Peyer's patch (tissue), 4 donors: ENCODE measurements at regions not wholly inside any gene's neighbourhood (a gene's known extent, or its start where the extent isn't known, plus 50 kb on each side); places are given as distances from the start of the nearest gene placed in this dataset.

Experiments
- DNase-seq, 3 donors: peaks; one replicate each; pipeline ENCODE4 v3.0.0-alpha.2; 2017 to 2019
- H3K27ac ChIP-seq, 4 donors: fragments of 200-600 bp; sonication (generic); one replicate each; pipeline ENCODE4 v1.5.1; 2016 to 2019
- H3K27me3 ChIP-seq, 2 donors: fragments of 200-600 bp; sonication (generic); one replicate each; pipeline ENCODE4 v1.5.1; 2019
- H3K36me3 ChIP-seq, 3 donors: fragments of 200-600 bp; sonication (generic); one replicate each; pipeline ENCODE4 v1.5.1; 2016 to 2019
- H3K4me1 ChIP-seq, 4 donors: fragments of 200-600 bp; sonication (generic); one replicate each; pipeline ENCODE4 v1.5.1; 2016 to 2019
- H3K4me3 ChIP-seq, 4 donors: fragments of 200-600 bp; sonication (generic); 1 replicate in 3 of 4; 2 replicates in 1 of 4; pipeline ENCODE4 v1.5.1; 2016 to 2019; ENCODE audit warnings: mild to moderate bottlenecking in 1 of 4
- H3K9me3 ChIP-seq, 4 donors: fragments of 200-600 bp; sonication (generic); one replicate each; pipeline ENCODE4 v1.5.1; 2016 to 2019; ENCODE audit warnings: mild to moderate bottlenecking in 1 of 4
- CTCF ChIP-seq, 6 experiments: fragments of 450-650 bp in 4 of 6; fragments of 200-600 bp in 2 of 6; sonication (generic) in 1 of 6; IDR thresholded peaks; one replicate each; pipeline ENCODE4 v1.5.1; 2017 to 2019; ENCODE audit warnings: antibody characterized with exemption in 6 of 6, mild to moderate bottlenecking in 3 of 6, moderate library complexity in 1 of 6
- POLR2A ChIP-seq, 2 donors: fragments of 450-650 bp; IDR thresholded peaks; one replicate each; pipeline ENCODE4 v1.5.1; 2017; ENCODE audit warnings: antibody characterized with exemption in 2 of 2, mild to moderate bottlenecking in 2 of 2, moderate library complexity in 2 of 2

GRCh38 chr20:53891306-53891894 is 179.0 kb downstream of the BCAS1 start:
- no peak overlapping the region for H3K4me3 ChIP-seq
- DNase-seq, result no peak
- H3K9me3 ChIP-seq, result no peaks in the 10 kb centered on the region
- no peak overlapping the region for H3K27ac ChIP-seq
- no peaks in the 10 kb centered on the region for H3K36me3 ChIP-seq
- TF ChIP-seq POLR2A (IDR thresholded peaks at IDR 0.05), result no peak
- TF ChIP-seq CTCF (IDR thresholded peaks at IDR 0.05), result no peak
- no peaks in the 10 kb centered on the region for H3K4me1 ChIP-seq
- H3K27me3 ChIP-seq, result no peaks in the 10 kb centered on the region

DNA sequence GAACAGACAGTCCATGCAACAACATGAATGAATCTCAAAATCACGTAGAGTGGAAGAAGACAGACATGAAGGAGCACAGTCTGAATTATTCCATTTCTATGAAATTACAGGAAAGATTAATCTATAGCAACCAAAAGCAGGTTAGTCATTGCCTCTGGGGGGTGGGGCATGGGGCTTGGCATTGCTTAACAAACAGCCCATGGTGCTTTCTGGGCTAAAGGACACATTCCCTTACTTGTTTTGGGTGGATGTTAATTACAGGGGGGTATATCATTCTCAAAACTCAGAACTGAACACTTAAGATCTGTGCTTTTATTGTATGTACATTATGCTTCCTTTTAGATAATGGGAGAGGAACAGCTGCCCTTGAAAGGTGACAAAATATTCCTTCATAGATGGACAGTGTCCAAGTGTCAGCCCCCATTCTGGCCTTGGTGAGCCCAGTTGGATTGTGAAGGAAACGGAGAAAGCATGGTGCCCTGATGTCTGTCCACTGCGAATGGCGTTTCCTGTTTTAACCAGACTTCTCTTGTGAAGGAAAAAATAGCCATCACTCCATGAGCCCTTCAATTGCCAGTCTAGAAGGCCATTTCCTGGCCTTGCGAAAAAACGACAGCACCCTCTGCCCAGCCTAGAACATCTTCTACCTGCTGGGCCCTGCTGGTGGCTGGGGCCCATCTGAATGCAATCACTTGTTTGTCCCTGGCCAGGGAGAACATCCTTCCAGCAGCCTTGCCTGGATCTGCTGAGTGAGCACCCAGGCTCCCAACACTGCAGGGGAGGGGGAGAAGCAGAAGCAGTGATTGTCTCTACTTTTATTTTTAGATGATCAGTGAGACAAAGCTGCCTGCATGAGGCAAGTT is 179.7 kb downstream of the BCAS1 start:
- H3K36me3 ChIP-seq, result no peaks in the 10 kb centered on the region
- H3K9me3 ChIP-seq, result no peaks in the 10 kb centered on the region
- H3K27me3 ChIP-seq, result no peaks in the 10 kb centered on the region
- no peak for DNase-seq
- no peak for TF ChIP-seq POLR2A (IDR thresholded peaks at IDR 0.05)
- no peak for TF ChIP-seq CTCF (IDR thresholded peaks at IDR 0.05)
- no peak overlapping the region for H3K27ac ChIP-seq
- H3K4me3 ChIP-seq, result no peak overlapping the region
- H3K4me1 ChIP-seq, result no peaks in the 10 kb centered on the region

- no peaks in the 10 kb centered on the region for H3K9me3 ChIP-seq
- no peaks in the 10 kb centered on the region for H3K27me3 ChIP-seq
- H3K27ac ChIP-seq, result no peak overlapping the region
- no peak overlapping the region for H3K4me3 ChIP-seq
- TF ChIP-seq CTCF (IDR thresholded peaks at IDR 0.05) (no peak), POLR2A (IDR thresholded peaks at IDR 0.05) (no peak)
- DNase-seq, result no peak
- H3K36me3 ChIP-seq, result no peaks in the 10 kb centered on the region
- H3K4me1 ChIP-seq, result no peaks in the 10 kb centered on the region
Measured at GRCh38 chr20:53889411-53890148, 180.8 kb downstream of the BCAS1 start.

GRCh38 chr20:53888951-53889350 is 181.4 kb downstream of the BCAS1 start:
- Histone ChIP-seq H3K36me3 (no peaks in the 10 kb centered on the region), H3K4me3 (no peak overlapping the region), H3K9me3 (no peaks in the 10 kb centered on the region), H3K27ac (no peak overlapping the region), H3K27me3 (no peaks in the 10 kb centered on the region), H3K4me1 (no peaks in the 10 kb centered on the region)
- no peak for TF ChIP-seq CTCF (IDR thresholded peaks at IDR 0.05)
- DNase-seq, result no peak

DNA sequence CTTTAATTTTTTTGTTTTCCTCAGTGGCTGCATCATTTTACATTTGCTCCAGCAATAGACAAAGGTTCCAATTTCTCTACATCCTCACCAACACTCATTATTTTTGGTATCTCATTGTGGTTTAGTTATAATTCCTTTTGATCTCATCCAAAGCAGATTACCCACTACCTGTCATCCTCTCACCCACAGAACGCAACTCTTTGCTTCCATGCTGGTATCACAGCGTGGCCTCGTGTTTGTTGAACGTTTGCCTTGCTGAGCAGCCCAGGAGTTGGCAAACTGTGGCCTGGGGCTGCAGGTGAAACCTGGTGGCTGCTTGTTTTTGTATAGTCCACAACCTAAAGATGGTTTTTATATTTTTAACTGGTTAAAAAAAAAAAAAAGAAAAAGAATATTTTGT is 181.9 kb downstream of the BCAS1 start:
- no peaks in the 10 kb centered on the region for H3K36me3 ChIP-seq
- no peak overlapping the region for H3K27ac ChIP-seq
- H3K4me3 ChIP-seq, result no peak overlapping the region
- no peaks in the 10 kb centered on the region for H3K4me1 ChIP-seq
- DNase-seq, result no peak
- no peaks in the 10 kb centered on the region for H3K27me3 ChIP-seq
- TF ChIP-seq POLR2A (IDR thresholded peaks at IDR 0.05) (no peak), CTCF (IDR thresholded peaks at IDR 0.05) (no peak)
- no peaks in the 10 kb centered on the region for H3K9me3 ChIP-seq
